ENCODE measurements at regions not wholly inside any gene's neighbourhood (a gene's known extent, or its start where the extent isn't known, plus 50 kb on each side); places are given as distances from the start of the nearest gene placed in this dataset.
"Not testable (repeated sequence)": the region's sequence is repeated elsewhere in the genome, so short reads cannot be mapped to it uniquely, and the experiment has no call there.

DNA sequence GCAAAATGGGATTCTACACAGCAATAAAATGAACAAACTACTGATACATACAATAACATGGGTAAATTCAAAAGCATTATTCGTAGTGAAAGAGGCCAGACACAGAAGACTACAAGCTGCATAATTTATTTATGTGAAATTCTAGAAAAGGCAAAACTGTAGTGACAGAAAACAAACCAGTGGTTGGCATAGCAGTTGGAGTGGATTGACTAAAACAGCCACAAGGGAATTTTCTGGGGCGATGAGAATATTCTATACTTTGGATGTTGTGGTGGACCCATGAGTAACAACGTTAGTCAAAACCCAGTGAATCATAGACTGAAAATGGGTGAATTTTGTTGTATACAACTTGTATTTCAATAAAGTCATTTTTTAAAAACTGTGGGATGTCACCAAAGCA lies 63.2 kb upstream of the RPL38 start:
- peaks cover 5 to 10% of the 10 kb centered on the region in 2 experiments for H3K27me3 ChIP-seq (ENCODE audit: control insufficient read depth in 1 of 2, insufficient read depth in 2 of 2, low read length in 2 of 2)
- Mint-ChIP-seq H3K4me1 (ENCODE audit: low read depth) (no peaks in the 10 kb centered on the region), H3K9me3 (peaks cover 3% of the 10 kb centered on the region), H3K27ac (no peak overlapping the region), H3K36me3 (ENCODE audit: low read depth) (peaks cover 4% of the 10 kb centered on the region), H3K27me3 (peaks cover 17% of the 10 kb centered on the region), H3K4me3 (no peak overlapping the region)
- TF ChIP-seq, protein P1, sequence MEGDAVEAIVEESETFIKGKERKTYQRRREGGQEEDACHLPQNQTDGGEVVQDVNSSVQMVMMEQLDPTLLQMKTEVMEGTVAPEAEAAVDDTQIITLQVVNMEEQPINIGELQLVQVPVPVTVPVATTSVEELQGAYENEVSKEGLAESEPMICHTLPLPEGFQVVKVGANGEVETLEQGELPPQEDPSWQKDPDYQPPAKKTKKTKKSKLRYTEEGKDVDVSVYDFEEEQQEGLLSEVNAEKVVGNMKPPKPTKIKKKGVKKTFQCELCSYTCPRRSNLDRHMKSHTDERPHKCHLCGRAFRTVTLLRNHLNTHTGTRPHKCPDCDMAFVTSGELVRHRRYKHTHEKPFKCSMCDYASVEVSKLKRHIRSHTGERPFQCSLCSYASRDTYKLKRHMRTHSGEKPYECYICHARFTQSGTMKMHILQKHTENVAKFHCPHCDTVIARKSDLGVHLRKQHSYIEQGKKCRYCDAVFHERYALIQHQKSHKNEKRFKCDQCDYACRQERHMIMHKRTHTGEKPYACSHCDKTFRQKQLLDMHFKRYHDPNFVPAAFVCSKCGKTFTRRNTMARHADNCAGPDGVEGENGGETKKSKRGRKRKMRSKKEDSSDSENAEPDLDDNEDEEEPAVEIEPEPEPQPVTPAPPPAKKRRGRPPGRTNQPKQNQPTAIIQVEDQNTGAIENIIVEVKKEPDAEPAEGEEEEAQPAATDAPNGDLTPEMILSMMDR (IDR thresholded peaks at IDR 0.05) = no peak
- no peak overlapping the region for H3K27ac ChIP-seq (ENCODE audit: low read depth in 1 of 2, low read length in 2 of 2)
- intact Hi-C loops (cut with DNase I, micrococcal nuclease) = no loop called here
- POLR2A ChIA-PET = no interaction called here
- ATAC-seq (ENCODE audit: poor library complexity) (no peak), DNase-seq (no peak)
- no peak overlapping the region for H3K4me3 ChIP-seq (ENCODE audit: low read length)
- no peaks in the 10 kb centered on the region for H3K36me3 ChIP-seq (ENCODE audit: insufficient read depth, low read length)
- H3K4me1 ChIP-seq (ENCODE audit: insufficient read depth, low read length) = no peaks in the 10 kb centered on the region
- peaks cover 16 to 36% of the 10 kb centered on the region in 2 experiments for H3K9me3 ChIP-seq (ENCODE audit: control insufficient read depth in 1 of 2, insufficient read depth in 1 of 2, low read length in 2 of 2)
- CTCF ChIA-PET = no interaction called here

DNA sequence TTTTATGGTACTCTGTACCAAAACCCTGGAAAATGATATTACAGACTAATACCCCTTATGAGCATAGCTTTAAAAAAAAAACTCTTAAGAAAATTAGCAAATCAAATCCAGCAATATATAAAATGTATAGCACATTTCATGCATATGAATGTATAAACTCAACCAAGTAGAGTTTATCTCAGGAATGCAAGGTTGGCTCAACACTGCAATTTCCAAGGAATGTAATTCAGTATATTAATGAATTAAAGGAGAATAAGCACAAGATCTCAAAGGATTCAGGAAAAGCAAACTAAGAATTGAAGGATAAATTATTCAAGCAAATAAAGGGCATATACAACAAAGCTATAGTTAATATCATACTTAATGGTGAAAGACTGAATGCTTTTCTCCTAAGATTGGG lies 61.9 kb upstream of the RPL38 start:
- intact Hi-C loops (cut with DNase I, micrococcal nuclease) = no loop called here
- Mint-ChIP-seq H3K27ac (no peak overlapping the region), H3K27me3 (peaks cover 25% of the 10 kb centered on the region), H3K36me3 (ENCODE audit: low read depth) (peaks cover 4% of the 10 kb centered on the region), H3K9me3 (peaks cover 3% of the 10 kb centered on the region), H3K4me1 (ENCODE audit: low read depth) (no peaks in the 10 kb centered on the region), H3K4me3 (no peak overlapping the region)
- Histone ChIP-seq H3K4me1 (ENCODE audit: insufficient read depth, low read length) (no peaks in the 10 kb centered on the region), H3K36me3 (ENCODE audit: insufficient read depth, low read length) (no peaks in the 10 kb centered on the region), H3K27ac (ENCODE audit: low read depth in 1 of 2, low read length in 2 of 2) (no peak overlapping the region), H3K4me3 (ENCODE audit: low read length) (no peak overlapping the region), H3K9me3 (ENCODE audit: control insufficient read depth in 1 of 2, insufficient read depth in 1 of 2, low read length in 2 of 2) (peaks cover 19 to 36% of the 10 kb centered on the region in 2 experiments), H3K27me3 (ENCODE audit: control insufficient read depth in 1 of 2, insufficient read depth in 2 of 2, low read length in 2 of 2) (peaks cover 5 to 7% of the 10 kb centered on the region in 2 experiments)
- ChIA-PET CTCF (no interaction called here), POLR2A (no interaction called here)
- no peak for DNase-seq
- no peak for ATAC-seq (ENCODE audit: poor library complexity)
- TF ChIP-seq, protein P1 (IDR thresholded peaks at IDR 0.05) = no peak

DNA sequence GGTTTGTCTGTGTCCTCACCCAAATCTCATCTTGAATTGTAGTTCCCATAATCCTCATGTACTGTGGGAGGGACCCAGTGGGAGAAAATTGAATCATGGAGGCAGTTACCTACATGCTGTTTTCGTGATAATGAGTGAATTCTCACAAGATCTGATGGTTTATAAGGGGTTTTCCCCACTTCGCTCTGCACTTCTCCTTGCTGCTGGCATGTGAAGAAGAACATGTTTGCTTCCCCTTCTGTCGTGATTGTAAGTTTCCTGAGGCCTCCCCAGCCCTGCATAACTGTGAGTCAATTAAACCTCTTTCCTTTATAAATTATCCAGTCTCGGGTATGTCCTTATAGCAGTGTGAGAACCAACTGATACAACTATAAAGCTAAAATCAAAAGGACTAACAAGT lies 60.2 kb upstream of the RPL38 start:
- H3K36me3 ChIP-seq (ENCODE audit: insufficient read depth, low read length); H3K36me3 Mint-ChIP-seq (ENCODE audit: low read depth); H3K27ac ChIP-seq (ENCODE audit: low read depth in 1 of 2, low read length in 2 of 2); CTCF ChIA-PET; H3K4me1 Mint-ChIP-seq (ENCODE audit: low read depth); H3K4me3 ChIP-seq (ENCODE audit: low read length); H3K27ac Mint-ChIP-seq; DNase-seq; H3K4me1 ChIP-seq (ENCODE audit: insufficient read depth, low read length); H3K27me3 ChIP-seq (ENCODE audit: control insufficient read depth in 1 of 2, insufficient read depth in 2 of 2, low read length in 2 of 2); H3K4me3 Mint-ChIP-seq; intact Hi-C loops (cut with DNase I, micrococcal nuclease); POLR2A ChIA-PET; H3K9me3 Mint-ChIP-seq; ATAC-seq (ENCODE audit: poor library complexity): not testable (repeated sequence)
- peaks cover 22 to 36% of the 10 kb centered on the region in 2 experiments for H3K9me3 ChIP-seq (ENCODE audit: control insufficient read depth in 1 of 2, insufficient read depth in 1 of 2, low read length in 2 of 2)
- peaks cover 27% of the 10 kb centered on the region for H3K27me3 Mint-ChIP-seq

DNA sequence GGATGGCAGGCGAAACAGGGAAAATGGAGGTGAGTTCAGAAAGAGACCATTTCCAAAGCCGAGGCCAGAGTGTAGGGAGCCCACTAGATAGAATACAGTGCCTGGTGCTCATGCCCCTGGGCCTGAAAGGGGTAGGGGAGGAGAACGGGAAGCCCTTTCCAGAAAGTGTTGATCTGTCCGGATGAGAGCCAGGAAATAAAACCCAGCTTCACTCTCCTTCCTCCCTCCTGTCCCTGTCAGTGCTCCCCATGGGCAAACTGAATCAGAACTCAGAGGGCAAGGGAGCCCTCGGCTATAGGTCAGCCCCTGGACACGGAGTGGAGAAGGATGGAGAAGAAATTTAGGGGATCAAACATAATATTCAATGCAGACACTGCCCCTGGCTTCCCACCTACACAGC lies 57.7 kb upstream of the RPL38 start:
- DNase-seq (no peak), ATAC-seq (ENCODE audit: poor library complexity) (no peak)
- Mint-ChIP-seq H3K27ac (no peak overlapping the region), H3K4me3 (no peak overlapping the region), H3K4me1 (ENCODE audit: low read depth) (no peaks in the 10 kb centered on the region), H3K9me3 (peaks cover 3% of the 10 kb centered on the region), H3K27me3 (peaks cover 47% of the 10 kb centered on the region), H3K36me3 (ENCODE audit: low read depth) (peaks cover 4% of the 10 kb centered on the region)
- intact Hi-C loops (cut with DNase I, micrococcal nuclease) = no loop called here
- Histone ChIP-seq H3K9me3 (ENCODE audit: control insufficient read depth in 1 of 2, insufficient read depth in 1 of 2, low read length in 2 of 2) (peaks cover 22 to 30% of the 10 kb centered on the region in 2 experiments), H3K4me1 (ENCODE audit: insufficient read depth, low read length) (no peaks in the 10 kb centered on the region), H3K27ac (ENCODE audit: low read depth in 1 of 2, low read length in 2 of 2) (no peak overlapping the region), H3K4me3 (ENCODE audit: low read length) (no peak overlapping the region), H3K36me3 (ENCODE audit: insufficient read depth, low read length) (no peaks in the 10 kb centered on the region), H3K27me3 (ENCODE audit: control insufficient read depth in 1 of 2, insufficient read depth in 2 of 2, low read length in 2 of 2) (peaks cover 8 to 9% of the 10 kb centered on the region in 2 experiments)
- TF ChIP-seq, protein P1 (IDR thresholded peaks at IDR 0.05) = no peak
- POLR2A ChIA-PET = no interaction called here
- CTCF ChIA-PET = interaction anchor here (0.6 kb wide), 1 partner anchor 42 kb away, joined by 5 read pairs; no protein-coding TSS in a partner anchor

Measured in CD4-positive, alpha-beta T cell (primary cell).